ENCODE measurements at regions not wholly inside any gene's neighbourhood (a gene's known extent, or its start where the extent isn't known, plus 50 kb on each side); places are given as distances from the start of the nearest gene placed in this dataset.

DNA sequence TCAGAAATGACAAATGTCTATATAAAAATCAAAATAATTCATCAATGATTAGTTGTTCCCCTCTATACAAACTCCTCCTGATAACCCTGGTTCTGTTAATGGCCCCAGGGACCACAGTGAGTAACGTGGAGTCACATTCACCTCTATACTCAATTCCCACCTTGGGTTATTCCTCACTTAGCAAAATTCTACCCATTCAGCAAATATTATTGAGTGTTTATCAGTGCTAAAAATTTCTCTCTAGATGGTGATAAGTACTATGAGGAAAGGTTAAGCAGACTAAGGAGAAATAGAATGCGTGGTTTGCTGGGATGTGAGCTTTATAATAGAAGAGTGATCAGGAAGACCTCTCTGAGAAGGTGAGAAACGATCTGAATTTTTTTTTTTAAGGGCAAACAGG lies 1124.5 kb downstream of the BCL11A start:
- Mint-ChIP-seq H3K36me3 (ENCODE audit: low read depth) (no peaks in the 10 kb centered on the region), H3K4me3 (no peak overlapping the region), H3K27ac (no peak overlapping the region), H3K9me3 (peaks cover 12% of the 10 kb centered on the region), H3K4me1 (ENCODE audit: low read depth) (no peaks in the 10 kb centered on the region), H3K27me3 (no peaks in the 10 kb centered on the region)
- Histone ChIP-seq H3K4me3 (ENCODE audit: low read length) (no peak overlapping the region), H3K9me3 (ENCODE audit: control insufficient read depth in 1 of 2, insufficient read depth in 1 of 2, low read length in 2 of 2) (no peaks in the 10 kb centered on the region), H3K4me1 (ENCODE audit: insufficient read depth, low read length) (no peaks in the 10 kb centered on the region), H3K36me3 (ENCODE audit: insufficient read depth, low read length) (no peaks in the 10 kb centered on the region), H3K27ac (ENCODE audit: low read depth in 1 of 2, low read length in 2 of 2) (no peak overlapping the region), H3K27me3 (ENCODE audit: control insufficient read depth in 1 of 2, insufficient read depth in 2 of 2, low read length in 2 of 2) (no peaks in the 10 kb centered on the region)
- intact Hi-C loops (cut with DNase I, micrococcal nuclease), result no loop called here
- ChIA-PET CTCF (no interaction called here), POLR2A (no interaction called here)
- ATAC-seq (ENCODE audit: poor library complexity), result no peak
- no peak for DNase-seq
- TF ChIP-seq, protein P1, sequence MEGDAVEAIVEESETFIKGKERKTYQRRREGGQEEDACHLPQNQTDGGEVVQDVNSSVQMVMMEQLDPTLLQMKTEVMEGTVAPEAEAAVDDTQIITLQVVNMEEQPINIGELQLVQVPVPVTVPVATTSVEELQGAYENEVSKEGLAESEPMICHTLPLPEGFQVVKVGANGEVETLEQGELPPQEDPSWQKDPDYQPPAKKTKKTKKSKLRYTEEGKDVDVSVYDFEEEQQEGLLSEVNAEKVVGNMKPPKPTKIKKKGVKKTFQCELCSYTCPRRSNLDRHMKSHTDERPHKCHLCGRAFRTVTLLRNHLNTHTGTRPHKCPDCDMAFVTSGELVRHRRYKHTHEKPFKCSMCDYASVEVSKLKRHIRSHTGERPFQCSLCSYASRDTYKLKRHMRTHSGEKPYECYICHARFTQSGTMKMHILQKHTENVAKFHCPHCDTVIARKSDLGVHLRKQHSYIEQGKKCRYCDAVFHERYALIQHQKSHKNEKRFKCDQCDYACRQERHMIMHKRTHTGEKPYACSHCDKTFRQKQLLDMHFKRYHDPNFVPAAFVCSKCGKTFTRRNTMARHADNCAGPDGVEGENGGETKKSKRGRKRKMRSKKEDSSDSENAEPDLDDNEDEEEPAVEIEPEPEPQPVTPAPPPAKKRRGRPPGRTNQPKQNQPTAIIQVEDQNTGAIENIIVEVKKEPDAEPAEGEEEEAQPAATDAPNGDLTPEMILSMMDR (IDR thresholded peaks at IDR 0.05), result no peak

GRCh38 chr2:59427980-59428379 lies 1125.5 kb downstream of the BCL11A start:
- no peaks in the 10 kb centered on the region for H3K4me1 ChIP-seq (ENCODE audit: insufficient read depth, low read length)
- Mint-ChIP-seq H3K36me3 (ENCODE audit: low read depth) (no peaks in the 10 kb centered on the region), H3K4me3 (no peak overlapping the region), H3K27me3 (no peaks in the 10 kb centered on the region), H3K4me1 (ENCODE audit: low read depth) (no peaks in the 10 kb centered on the region), H3K27ac (no peak overlapping the region), H3K9me3 (peaks cover 9% of the 10 kb centered on the region)
- POLR2A ChIA-PET, result no interaction called here
- no peak overlapping the region for H3K27ac ChIP-seq (ENCODE audit: low read depth in 1 of 2, low read length in 2 of 2)
- TF ChIP-seq, protein P1 (IDR thresholded peaks at IDR 0.05), result no peak
- no peak for ATAC-seq (ENCODE audit: poor library complexity)
- no peaks in the 10 kb centered on the region for H3K27me3 ChIP-seq (ENCODE audit: control insufficient read depth in 1 of 2, insufficient read depth in 2 of 2, low read length in 2 of 2)
- H3K36me3 ChIP-seq (ENCODE audit: insufficient read depth, low read length), result no peaks in the 10 kb centered on the region
- H3K4me3 ChIP-seq (ENCODE audit: low read length), result no peak overlapping the region
- intact Hi-C loops (cut with DNase I, micrococcal nuclease), result no loop called here
- CTCF ChIA-PET, result no interaction called here
- no peak for DNase-seq
- H3K9me3 ChIP-seq (ENCODE audit: control insufficient read depth in 1 of 2, insufficient read depth in 1 of 2, low read length in 2 of 2), result no peaks in the 10 kb centered on the region

DNA sequence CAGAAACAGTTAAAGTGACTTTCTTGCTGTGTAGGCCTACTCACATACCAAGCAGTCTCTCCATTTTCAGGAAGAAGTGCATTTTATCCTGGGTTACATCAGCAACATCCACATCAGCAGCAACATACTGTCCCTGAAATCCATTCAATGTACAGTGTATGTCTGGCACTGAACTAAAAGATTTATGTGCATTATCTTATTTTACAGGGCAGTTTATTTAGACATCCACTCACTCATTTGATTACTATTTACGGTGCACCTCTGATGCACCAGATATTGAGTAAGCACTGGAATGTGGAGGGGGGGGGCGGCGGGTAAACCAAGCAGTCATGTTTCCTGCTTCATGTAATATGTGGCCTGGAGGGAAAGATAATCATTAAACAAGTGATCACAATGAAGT lies 1128.2 kb downstream of the BCL11A start:
- H3K36me3 ChIP-seq (ENCODE audit: insufficient read depth, low read length), result no peaks in the 10 kb centered on the region
- Mint-ChIP-seq H3K27ac (no peak overlapping the region), H3K4me3 (no peak overlapping the region), H3K36me3 (ENCODE audit: low read depth) (no peaks in the 10 kb centered on the region), H3K27me3 (no peaks in the 10 kb centered on the region), H3K9me3 (peaks cover 5% of the 10 kb centered on the region), H3K4me1 (ENCODE audit: low read depth) (no peaks in the 10 kb centered on the region)
- no peaks in the 10 kb centered on the region for H3K27me3 ChIP-seq (ENCODE audit: control insufficient read depth in 1 of 2, insufficient read depth in 2 of 2, low read length in 2 of 2)
- ChIA-PET POLR2A (no interaction called here), CTCF (no interaction called here)
- H3K4me1 ChIP-seq (ENCODE audit: insufficient read depth, low read length), result no peaks in the 10 kb centered on the region
- peaks cover 0 to 5% of the 10 kb centered on the region in 2 experiments for H3K9me3 ChIP-seq (ENCODE audit: control insufficient read depth in 1 of 2, insufficient read depth in 1 of 2, low read length in 2 of 2)
- no peak overlapping the region for H3K4me3 ChIP-seq (ENCODE audit: low read length)
- ATAC-seq (ENCODE audit: poor library complexity) (no peak), DNase-seq (no peak)
- TF ChIP-seq, protein P1 (IDR thresholded peaks at IDR 0.05), result no peak
- no peak overlapping the region for H3K27ac ChIP-seq (ENCODE audit: low read depth in 1 of 2, low read length in 2 of 2)
- intact Hi-C loops (cut with DNase I, micrococcal nuclease), result no loop called here

Measured in CD4-positive, alpha-beta T cell (primary cell).